H54 (cell line): ENCODE measurements at regions not wholly inside any gene's neighbourhood (a gene's known extent, or its start where the extent isn't known, plus 50 kb on each side); places are given as distances from the start of the nearest gene placed in this dataset.

Source experiments
- DNase-seq: peaks from one replicate; pipeline ENCODE4 v3.0.0; 2011; ENCODE audit warnings: low spot score, mixed read lengths; ENCODE audit not compliant: insufficient read length
- FAIRE-seq: peaks from 3 replicates; lab custom pipeline; 2011; peaks lifted over from hg19 to GRCh38; lab: Jason Lieb, UNC
- POLR2A ChIP-seq: IDR thresholded peaks from 2 replicates; pipeline ENCODE4 v1.6.1; 2011; ENCODE audit warnings: low read depth, mild to moderate bottlenecking, low read length

- FAIRE-seq, result no peak
- TF ChIP-seq POLR2A, result no peak
- no peak for DNase-seq
Observed at GRCh38 chr18:60146220-60146960, 226.2 kb downstream of the MC4R start.

- no peak for FAIRE-seq
- TF ChIP-seq POLR2A, result no peak
- DNase-seq, result no peak
Observed at GRCh38 chr18:60145776-60146175, 226.8 kb downstream of the MC4R start.

DNA sequence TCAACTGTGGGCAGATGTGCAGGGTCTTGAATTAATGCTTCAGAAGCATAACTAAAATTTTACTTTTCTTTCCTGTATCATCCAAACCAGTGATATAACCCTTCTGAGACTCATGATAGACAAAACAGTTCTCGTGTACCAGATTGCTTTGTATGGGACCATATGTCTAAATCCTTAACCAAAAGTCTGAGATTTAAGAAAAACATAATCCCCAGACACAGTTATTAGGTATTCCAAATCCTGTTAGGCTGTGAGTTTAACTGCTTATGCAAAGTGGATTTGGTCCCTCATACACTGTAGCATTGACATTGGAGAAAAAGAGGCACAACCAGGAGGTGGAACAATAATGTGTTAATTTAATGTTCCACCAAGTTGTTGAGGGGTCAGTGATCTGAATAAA, 235.0 kb downstream of the PMAIP1 start:
- DNase-seq, result no peak
- no peak for FAIRE-seq
- TF ChIP-seq POLR2A, result no peak

DNA sequence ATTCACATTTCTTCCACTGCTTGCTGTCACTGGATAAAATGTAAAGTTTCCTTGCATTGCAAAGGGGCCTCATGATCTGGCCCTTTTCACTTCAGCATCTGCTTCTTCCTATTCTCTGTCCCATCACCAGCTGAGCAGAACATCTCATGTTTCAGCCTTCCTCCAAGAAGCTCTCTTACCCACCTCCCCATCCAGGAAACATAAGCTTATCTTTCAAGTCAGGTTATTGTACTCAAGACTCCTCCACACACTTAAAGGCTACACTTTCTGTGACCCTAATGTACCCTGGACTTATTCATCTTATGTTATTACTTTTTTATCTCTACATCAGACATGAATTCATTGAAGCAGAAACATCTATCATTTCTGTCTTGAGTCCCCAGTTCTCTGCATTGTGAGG, 230.5 kb downstream of the PMAIP1 start:
- no peak for FAIRE-seq
- no peak for DNase-seq
- no peak for TF ChIP-seq POLR2A

DNA sequence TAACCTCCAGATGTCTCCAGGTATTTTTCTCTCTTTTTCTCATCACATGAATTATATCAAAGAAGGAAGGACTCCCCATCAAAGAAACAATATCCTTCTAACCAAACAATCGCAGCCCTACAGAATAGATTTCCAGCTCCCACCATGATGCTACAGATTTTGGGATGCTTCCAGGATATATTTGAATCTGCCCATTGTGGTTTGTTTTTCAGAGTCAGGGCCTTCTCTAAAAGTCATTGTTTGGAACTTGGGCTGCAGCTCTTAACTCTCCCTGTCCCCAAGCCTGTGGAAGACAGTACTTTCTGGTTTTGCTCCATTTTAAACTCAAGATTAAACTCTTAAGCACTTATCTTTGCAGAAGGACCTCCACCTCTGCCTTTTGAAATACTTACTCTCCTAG, 223.2 kb downstream of the PMAIP1 start:
- no peak for TF ChIP-seq POLR2A
- DNase-seq (no peak), FAIRE-seq (no peak)

DNA sequence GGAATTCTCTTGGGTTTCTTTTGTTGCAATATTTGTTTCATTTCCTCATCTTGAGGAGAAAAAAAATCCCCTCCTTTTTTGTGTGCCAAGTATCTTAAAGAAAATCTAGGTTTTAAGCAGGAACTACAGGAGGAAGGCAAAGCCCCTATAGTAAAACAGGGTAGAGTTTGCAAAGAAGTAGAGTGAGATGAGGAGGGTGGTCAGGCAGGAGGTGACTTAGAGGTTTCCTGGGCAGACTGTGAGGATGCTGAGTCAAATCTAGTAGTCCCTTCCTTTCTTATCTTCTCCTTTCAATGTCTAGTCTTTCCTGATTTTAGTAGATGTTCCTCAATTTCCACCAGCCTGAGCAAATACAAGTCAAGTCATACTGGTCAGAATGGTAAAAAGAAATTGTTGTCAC, 222.5 kb downstream of the PMAIP1 start:
- FAIRE-seq, result no peak
- DNase-seq, result no peak
- TF ChIP-seq POLR2A, result no peak

DNA sequence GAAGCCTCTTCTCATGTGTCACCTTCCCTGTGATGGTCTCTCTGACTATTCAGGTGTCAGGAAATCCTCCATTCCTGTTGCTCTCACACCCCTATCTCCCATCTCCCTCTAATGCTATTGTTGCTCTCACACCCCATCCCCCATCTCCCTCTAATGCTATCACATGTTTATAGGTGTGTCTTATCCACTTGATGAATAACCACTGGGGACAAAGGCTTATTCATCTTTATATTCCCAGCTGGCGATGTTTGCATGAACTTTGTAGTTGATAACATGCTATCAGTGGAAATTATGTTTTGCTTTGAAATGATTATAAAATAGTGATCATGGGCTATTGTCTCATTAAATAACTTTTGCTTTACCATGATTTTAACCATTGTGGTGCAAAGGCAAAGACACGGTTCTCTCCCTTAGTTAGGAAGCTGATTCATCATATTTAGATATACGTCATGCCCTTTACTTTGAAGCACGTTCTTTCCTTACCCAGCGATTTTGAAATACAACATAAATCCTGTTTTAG, 220.5 kb downstream of the PMAIP1 start:
- TF ChIP-seq POLR2A, result no peak
- FAIRE-seq (no peak), DNase-seq (no peak)

GRCh38 chr18:60117321-60117720, 217.5 kb downstream of the PMAIP1 start:
- no peak for FAIRE-seq
- DNase-seq, result no peak
- no peak for TF ChIP-seq POLR2A

GRCh38 chr18:60113396-60113795, 213.6 kb downstream of the PMAIP1 start:
- FAIRE-seq, result no peak
- DNase-seq, result no peak
- no peak for TF ChIP-seq POLR2A

- FAIRE-seq (no peak), DNase-seq (no peak)
- TF ChIP-seq POLR2A, result no peak
Observed at GRCh38 chr18:60112369-60112768, 212.6 kb downstream of the PMAIP1 start.

DNA sequence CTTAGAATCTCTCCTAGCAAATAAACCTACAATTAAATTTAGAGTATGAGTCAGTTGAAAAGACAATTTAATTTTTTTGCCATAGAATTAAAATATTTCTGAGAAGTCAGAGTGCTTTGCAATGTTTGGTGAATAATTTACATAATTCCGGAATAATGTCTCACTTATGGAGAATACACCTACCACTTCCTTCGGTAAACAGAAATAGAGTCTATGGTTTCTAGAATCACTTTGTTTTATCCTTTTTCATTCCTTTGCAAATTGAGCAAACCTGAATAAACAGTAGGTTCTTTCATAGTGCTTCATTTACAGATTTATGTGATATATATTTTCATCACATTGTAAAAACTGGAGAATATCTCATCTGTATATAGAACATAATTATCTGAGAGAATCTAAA, 211.7 kb downstream of the PMAIP1 start:
- FAIRE-seq (no peak), DNase-seq (no peak)
- TF ChIP-seq POLR2A, result no peak

DNA sequence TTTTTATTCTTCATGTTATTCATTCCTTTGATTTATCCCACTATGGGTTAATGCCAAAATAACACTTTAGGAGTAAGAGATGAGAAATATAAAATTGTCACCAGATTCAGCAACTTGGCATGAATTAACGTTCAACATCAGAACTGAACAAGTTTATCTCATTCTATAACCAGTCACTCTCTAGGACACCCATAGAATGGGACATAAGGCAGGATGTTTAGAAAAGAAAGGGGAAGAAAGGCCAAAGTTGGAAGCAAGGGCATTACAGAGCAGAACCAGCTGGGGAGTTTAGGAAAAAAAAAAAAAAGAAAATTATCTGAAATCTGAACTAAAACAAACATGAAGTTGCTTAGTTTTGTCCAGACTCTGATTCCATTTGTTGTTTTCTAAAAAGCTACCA, 211.0 kb downstream of the PMAIP1 start:
- DNase-seq (no peak), FAIRE-seq (no peak)
- TF ChIP-seq POLR2A, result no peak

- DNase-seq, result no peak
- no peak for FAIRE-seq
- no peak for TF ChIP-seq POLR2A
Observed at GRCh38 chr18:60100778-60101177, 201.0 kb downstream of the PMAIP1 start.

DNA sequence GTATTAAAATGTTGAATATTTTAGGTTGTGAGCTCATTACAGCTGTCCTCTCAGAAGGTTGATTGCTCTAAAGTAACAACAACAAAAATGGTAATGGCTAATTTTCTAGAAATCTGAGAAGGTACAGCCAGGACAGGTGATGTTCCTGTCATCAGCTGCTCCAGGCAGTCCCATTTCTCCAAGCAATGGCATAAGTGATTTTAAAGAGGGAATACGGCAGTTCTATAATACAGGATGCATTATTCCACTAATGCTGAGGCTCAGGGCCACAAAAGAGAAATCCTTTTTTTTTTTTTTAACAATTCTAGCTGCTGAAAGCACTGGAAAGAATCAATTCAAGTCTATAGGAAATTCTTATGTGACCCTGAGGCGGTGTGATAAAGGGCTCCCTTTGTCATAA, 199.9 kb downstream of the PMAIP1 start:
- no peak for DNase-seq
- no peak for TF ChIP-seq POLR2A
- FAIRE-seq, result no peak

- FAIRE-seq, result no peak
- no peak for TF ChIP-seq POLR2A
- no peak for DNase-seq
Observed at GRCh38 chr18:60096428-60096827, 196.6 kb downstream of the PMAIP1 start.
